ENCODE measurements at regions not wholly inside any gene's neighbourhood (a gene's known extent, or its start where the extent isn't known, plus 50 kb on each side); places are given as distances from the start of the nearest gene placed in this dataset.

DNA sequence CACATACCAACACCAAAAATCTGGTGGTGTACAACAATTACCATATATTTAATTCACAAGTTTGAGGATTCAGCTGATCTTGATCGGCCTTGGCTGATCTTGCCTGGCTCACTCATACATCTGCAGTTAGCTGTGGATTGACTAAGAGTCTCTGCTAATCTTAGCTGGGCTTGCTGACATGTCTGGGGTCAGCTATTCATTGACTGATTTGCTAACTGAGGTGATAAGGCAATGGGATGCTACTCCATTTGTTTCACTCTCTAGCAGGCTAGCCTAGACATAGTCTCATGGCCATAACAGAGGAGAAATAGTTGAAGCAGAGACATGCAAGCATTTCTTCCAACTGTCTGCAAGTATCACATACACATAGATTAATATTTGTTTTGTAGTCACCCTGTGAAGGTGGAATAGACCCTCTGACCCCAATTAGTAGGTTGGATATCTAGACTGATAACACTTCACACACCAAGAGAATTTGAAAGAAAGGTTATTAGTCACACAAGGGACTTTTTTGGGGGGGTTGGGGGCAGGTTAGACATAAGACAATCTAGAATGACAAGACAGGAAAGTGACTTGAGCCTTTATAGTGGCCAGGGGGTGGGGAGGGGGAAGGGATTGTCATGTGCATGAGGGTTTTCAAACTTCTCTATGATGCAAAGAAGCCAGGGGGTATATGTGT, 142.3 kb downstream of the BARHL2 start:
- Mint-ChIP-seq H3K4me3 (no peak overlapping the region), H3K9me3 (no peaks in the 10 kb centered on the region), H3K27ac (no peak overlapping the region), H3K36me3 (no peaks in the 10 kb centered on the region), H3K27me3 (peaks cover 4% of the 10 kb centered on the region), H3K4me1 (no peaks in the 10 kb centered on the region)
- DNase-seq: no peak
- CTCF ChIA-PET: no interaction called here

DNA sequence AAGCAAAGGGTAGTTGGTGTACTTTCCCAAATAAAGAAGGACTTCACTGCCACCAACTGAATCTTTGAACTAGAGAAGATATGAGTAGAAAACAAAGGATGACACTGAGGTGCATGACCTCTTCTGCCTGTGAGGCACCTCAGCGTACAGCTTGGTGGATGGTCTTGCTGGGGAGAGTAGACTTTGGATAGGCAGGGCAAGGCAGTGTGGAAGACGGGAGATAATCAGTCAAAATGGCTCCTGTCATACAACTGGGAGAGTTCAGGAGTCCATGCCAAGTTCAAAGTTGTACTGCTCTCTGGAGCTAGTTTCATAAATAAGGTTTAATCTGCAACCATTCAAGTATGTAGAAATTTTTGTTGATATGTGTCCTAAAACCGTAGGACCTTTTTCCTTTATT, 143.4 kb downstream of the BARHL2 start:
- CTCF ChIA-PET: no interaction called here
- Mint-ChIP-seq H3K27me3 (peaks cover 4% of the 10 kb centered on the region), H3K27ac (no peak overlapping the region), H3K4me3 (no peak overlapping the region), H3K36me3 (no peaks in the 10 kb centered on the region), H3K4me1 (no peaks in the 10 kb centered on the region), H3K9me3 (no peaks in the 10 kb centered on the region)
- no peak for DNase-seq

GRCh38 chr1:90572446-90572845, 144.7 kb downstream of the BARHL2 start:
- Mint-ChIP-seq H3K36me3 (no peaks in the 10 kb centered on the region), H3K9me3 (no peaks in the 10 kb centered on the region), H3K27ac (no peak overlapping the region), H3K27me3 (peaks cover 8% of the 10 kb centered on the region), H3K4me1 (no peaks in the 10 kb centered on the region), H3K4me3 (no peak overlapping the region)
- CTCF ChIA-PET: no interaction called here
- no peak for DNase-seq

DNA sequence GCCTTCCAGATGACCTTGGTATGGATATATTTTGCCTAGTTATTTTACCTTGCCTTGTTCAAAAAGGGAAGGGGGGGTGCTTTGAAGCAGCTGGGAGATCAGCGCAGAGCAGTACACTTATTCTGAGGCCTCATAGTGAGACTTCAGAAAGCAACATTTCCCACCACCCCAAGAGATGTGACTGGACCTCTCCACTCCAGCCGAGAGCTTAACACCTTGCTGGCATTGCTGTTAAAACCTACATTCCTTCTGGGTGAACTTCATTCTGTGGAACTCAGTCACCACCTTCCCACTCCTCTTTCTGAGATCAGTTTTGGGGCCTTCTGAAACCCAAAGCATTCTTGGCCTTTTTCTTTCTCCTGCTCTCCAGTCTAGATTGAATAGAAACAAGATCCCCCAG, 148.7 kb downstream of the BARHL2 start:
- Mint-ChIP-seq H3K36me3 (no peaks in the 10 kb centered on the region), H3K27me3 (peaks cover 4% of the 10 kb centered on the region), H3K27ac (no peak overlapping the region), H3K4me3 (no peak overlapping the region), H3K4me1 (no peaks in the 10 kb centered on the region), H3K9me3 (no peaks in the 10 kb centered on the region)
- DNase-seq: no peak
- CTCF ChIA-PET: interaction anchor here (3.5 kb wide), 1 partner anchor 10 kb away, joined by 12 read pairs; no protein-coding TSS in a partner anchor

DNA sequence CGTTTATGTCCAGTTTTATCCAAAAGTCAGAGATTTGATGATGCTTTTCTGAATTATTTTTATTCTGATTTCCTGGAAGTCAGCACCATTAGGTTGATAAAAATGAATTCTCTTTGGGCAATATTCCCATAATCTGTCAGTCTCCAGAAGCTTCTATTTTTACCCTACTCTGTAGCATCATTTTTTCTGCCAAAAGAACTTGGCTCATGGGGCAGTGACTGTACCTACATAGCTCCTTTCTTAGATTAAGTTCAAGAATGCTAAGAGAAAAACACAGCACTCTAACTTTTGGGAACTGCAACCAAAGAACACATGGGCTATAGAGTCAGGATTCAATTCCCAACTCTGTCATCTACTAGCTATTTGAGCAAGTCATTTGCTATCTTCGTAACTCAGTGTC, 152.9 kb downstream of the BARHL2 start:
- Mint-ChIP-seq H3K4me3 (no peak overlapping the region), H3K9me3 (no peaks in the 10 kb centered on the region), H3K27ac (no peak overlapping the region), H3K27me3 (peaks cover 4% of the 10 kb centered on the region), H3K36me3 (no peaks in the 10 kb centered on the region), H3K4me1 (peaks cover 2% of the 10 kb centered on the region)
- CTCF ChIA-PET: interaction anchor here (0.8 kb wide), 1 partner anchor 518 kb away, joined by 3 read pairs; no protein-coding TSS in a partner anchor
- DNase-seq: no peak

DNA sequence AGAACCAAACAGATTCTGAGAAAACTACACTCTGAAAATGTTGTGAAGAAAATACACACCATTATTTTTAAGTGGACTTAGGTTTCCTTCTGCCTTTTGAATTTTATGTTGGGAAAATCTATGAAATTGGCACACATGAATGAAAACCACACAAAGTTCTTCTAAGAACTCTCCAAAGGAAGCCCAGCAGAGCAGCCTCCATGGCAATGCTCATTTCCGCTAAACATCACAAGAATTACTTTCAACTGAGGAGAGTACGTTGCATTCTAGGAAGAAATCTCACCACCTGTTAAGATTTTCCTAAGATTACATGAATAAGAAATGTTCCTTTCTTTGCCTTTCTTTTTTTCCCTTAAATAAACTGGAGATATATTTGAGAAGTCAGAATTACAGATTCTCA, 154.2 kb downstream of the BARHL2 start:
- Mint-ChIP-seq H3K9me3 (no peaks in the 10 kb centered on the region), H3K4me1 (peaks cover 2% of the 10 kb centered on the region), H3K27ac (no peak overlapping the region), H3K27me3 (peaks cover 4% of the 10 kb centered on the region), H3K4me3 (no peak overlapping the region), H3K36me3 (no peaks in the 10 kb centered on the region)
- no peak for DNase-seq
- CTCF ChIA-PET: no interaction called here

DNA sequence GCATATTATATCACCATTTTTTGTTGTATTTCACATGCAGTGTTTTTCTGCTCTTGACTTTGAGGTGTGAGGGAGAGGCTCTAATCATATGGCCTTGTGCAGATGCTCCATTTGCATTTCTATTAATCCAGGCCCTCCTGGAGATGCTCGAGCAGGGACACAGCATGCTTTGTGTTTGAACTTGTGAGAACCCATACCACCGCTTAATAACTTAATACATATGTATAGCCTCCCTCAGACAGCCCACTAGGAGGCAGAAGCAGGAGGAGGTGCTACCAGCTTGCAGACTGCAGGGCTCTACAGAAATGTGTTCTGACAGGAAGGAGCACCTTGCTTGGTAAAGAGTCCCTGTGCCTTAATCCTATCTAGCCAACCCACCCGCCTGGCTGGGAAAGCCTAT, 155.2 kb downstream of the BARHL2 start:
- DNase-seq: no peak
- Mint-ChIP-seq H3K9me3 (no peaks in the 10 kb centered on the region), H3K27ac (no peak overlapping the region), H3K4me3 (no peak overlapping the region), H3K4me1 (peaks cover 2% of the 10 kb centered on the region), H3K36me3 (no peaks in the 10 kb centered on the region), H3K27me3 (peaks cover 7% of the 10 kb centered on the region)
- CTCF ChIA-PET: no interaction called here

DNA sequence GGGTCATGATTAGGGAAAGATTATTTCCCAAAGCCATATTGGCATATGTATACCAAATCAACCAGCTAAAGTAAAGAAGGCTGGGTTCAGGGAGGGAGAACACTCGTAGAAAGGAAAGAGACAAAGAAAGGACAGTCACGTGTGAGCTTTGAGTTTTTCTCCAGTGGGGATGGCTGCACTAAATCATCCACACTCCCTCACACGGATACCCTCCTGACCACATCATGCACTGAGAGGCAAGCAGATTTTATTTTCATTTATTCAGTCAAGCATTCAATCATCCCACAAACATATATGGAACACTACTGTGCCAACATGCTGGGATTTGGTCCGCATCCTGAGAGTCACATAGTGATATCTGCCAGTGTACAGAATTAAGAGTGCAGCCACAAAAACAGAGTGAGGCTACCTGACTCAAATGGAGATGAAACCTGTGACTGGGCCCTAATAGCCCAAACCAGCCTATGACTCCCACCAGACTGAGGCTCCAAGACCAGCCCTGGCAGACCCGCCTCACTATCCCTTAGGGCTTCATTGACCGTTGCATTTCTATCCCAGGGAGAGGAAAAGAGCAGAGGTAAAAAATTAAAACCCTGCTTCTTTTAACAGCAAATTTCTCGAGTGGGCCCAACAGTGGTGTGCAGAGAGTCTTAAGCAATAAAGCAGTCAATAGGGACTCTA, 155.9 kb downstream of the BARHL2 start:
- peaks cover 7% of the 10 kb centered on the region for H3K27me3 Mint-ChIP-seq
- no peak for DNase-seq
- H3K27ac Mint-ChIP-seq: no peak overlapping the region
- H3K36me3 Mint-ChIP-seq: no peaks in the 10 kb centered on the region
- no peaks in the 10 kb centered on the region for H3K9me3 Mint-ChIP-seq
- CTCF ChIA-PET: no interaction called here
- H3K4me1 Mint-ChIP-seq: peaks cover 2% of the 10 kb centered on the region
- no peak overlapping the region for H3K4me3 Mint-ChIP-seq

DNA sequence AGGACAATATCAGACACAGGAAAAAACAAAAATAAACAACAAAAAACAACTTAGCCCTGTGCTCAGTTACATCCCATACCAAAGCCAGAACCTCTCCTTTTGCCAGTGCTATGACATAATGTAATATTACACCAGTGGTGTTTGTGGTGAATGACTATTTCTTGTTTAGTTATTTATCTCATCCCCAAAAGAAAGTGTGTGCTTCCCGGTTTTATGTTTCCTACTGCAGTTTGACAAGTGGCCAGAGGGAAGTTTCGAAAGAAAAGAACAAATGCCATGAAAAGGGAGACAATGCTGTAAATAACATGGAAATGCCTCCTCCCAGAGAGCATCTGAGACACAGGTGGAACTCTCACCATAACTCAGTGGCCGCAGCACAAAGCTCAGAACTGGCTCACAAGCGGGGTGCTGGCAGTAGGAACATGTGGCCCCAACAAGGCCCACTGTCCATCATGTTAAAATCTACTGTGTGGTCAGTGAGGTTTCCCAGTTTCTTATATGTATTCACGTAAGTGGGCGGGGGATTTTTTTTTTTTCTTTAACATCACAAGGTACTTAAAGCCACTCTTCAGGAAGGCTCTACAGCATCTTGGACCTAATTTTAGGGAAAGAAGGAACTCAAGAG, 158.2 kb downstream of the BARHL2 start:
- H3K4me1 Mint-ChIP-seq: peaks cover 2% of the 10 kb centered on the region
- CTCF ChIA-PET: no interaction called here

GRCh38 chr1:90558126-90558525, 159.0 kb downstream of the BARHL2 start:
- H3K36me3 Mint-ChIP-seq: no peaks in the 10 kb centered on the region
- H3K4me3 Mint-ChIP-seq: no peak overlapping the region
- H3K4me1 Mint-ChIP-seq: peaks cover 2% of the 10 kb centered on the region
- CTCF ChIA-PET: no interaction called here
- no peak overlapping the region for H3K27ac Mint-ChIP-seq
- DNase-seq: no peak
- H3K27me3 Mint-ChIP-seq: peaks cover 7% of the 10 kb centered on the region
- H3K9me3 Mint-ChIP-seq: no peaks in the 10 kb centered on the region

More for the DNA sequence above, 158.2 kb downstream of the BARHL2 start:
- no peak for DNase-seq
- H3K9me3 Mint-ChIP-seq: no peaks in the 10 kb centered on the region
- H3K27me3 Mint-ChIP-seq: peaks cover 7% of the 10 kb centered on the region
- H3K4me3 Mint-ChIP-seq: no peak overlapping the region
- H3K27ac Mint-ChIP-seq: no peak overlapping the region
- no peaks in the 10 kb centered on the region for H3K36me3 Mint-ChIP-seq

DNA sequence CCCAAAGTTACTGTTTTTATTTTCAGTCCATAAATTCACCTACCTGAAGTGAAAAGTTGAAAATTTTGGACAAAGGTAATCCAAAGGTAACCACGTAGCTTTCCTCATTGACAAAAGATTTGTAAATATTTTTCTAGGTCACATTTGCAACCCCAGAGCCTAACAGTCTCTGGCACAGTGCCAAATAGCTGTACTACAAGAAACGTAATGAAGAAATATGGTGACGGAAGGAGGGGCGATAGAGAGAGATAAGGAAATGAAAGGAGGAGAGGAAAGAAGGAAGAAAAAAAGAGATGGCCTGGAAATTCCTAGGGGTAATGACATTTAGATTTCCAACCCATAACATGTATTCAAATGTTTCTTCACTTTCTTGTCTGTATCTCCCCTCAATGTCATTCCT, 159.4 kb downstream of the BARHL2 start:
- Mint-ChIP-seq H3K9me3 (no peaks in the 10 kb centered on the region), H3K27me3 (peaks cover 7% of the 10 kb centered on the region), H3K4me3 (no peak overlapping the region), H3K4me1 (no peaks in the 10 kb centered on the region), H3K27ac (no peak overlapping the region), H3K36me3 (no peaks in the 10 kb centered on the region)
- DNase-seq: no peak
- CTCF ChIA-PET: interaction anchor here (0.7 kb wide), 1 partner anchor 21 kb away, joined by 4 read pairs; no protein-coding TSS in a partner anchor

DNA sequence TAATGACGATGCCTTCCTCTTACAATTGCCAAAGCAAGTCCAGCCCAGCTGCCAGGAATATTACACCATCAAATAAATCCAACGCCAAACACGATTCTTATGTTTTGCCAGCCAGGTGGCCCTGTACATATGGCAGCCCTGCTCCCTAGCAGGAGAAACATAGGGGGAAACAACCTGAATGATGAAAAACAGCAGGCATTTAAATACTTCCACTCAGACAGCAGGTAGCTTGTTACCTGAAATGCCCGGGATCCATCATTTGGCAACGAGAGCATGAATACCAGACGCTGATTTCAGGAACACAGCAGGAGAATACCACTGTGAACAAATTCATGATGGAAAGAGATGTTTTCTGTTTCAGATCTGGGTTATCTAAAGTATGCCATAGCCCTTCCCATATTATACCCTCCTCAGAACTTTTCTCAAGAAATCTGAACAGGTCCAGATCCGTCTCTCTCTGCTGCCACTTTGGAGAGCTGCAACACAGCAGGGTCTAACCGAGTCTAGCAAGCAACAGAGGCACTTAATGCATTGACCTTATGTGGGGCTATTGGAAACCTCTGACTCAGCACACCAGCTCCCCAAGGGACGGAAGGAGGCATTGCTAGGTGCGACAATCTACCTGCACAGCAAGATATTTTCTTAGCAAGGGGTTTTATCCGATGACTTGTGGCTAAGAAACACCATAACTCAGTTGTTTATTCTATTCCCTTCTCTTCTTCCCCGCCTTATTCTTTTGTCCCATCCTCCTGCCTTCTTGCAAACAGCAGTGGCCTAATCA, 166.3 kb downstream of the BARHL2 start:
- H3K36me3 Mint-ChIP-seq: no peaks in the 10 kb centered on the region
- no peak overlapping the region for H3K4me3 Mint-ChIP-seq
- peaks cover 4% of the 10 kb centered on the region for H3K27me3 Mint-ChIP-seq
- DNase-seq: no peak
- CTCF ChIA-PET: no interaction called here
- H3K27ac Mint-ChIP-seq: no peak overlapping the region
- H3K4me1 Mint-ChIP-seq: no peaks in the 10 kb centered on the region
- H3K9me3 Mint-ChIP-seq: no peaks in the 10 kb centered on the region

DNA sequence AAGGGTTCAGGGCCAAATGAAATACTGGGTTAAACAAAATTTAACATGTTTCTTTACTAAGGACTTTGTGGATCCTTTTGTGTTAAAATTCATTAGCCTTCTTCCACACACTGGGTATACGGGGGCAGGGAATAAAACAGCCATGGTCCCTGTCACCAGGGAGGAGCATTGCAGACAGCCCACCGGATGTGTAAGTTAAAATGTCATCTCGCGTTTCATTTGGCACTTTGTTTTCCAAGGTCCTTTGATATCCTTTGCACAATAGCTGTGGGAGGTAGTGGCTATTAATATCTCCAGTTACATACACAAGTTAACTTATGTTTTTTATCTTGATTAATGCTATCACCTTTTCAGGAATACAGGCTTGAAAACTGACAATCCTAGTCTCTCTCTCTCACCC, 172.7 kb downstream of the BARHL2 start:
- CTCF ChIA-PET: no interaction called here
- Mint-ChIP-seq H3K9me3 (no peaks in the 10 kb centered on the region), H3K4me1 (no peaks in the 10 kb centered on the region), H3K27ac (no peak overlapping the region), H3K4me3 (no peak overlapping the region), H3K36me3 (no peaks in the 10 kb centered on the region), H3K27me3 (no peaks in the 10 kb centered on the region)
- DNase-seq: no peak

DNA sequence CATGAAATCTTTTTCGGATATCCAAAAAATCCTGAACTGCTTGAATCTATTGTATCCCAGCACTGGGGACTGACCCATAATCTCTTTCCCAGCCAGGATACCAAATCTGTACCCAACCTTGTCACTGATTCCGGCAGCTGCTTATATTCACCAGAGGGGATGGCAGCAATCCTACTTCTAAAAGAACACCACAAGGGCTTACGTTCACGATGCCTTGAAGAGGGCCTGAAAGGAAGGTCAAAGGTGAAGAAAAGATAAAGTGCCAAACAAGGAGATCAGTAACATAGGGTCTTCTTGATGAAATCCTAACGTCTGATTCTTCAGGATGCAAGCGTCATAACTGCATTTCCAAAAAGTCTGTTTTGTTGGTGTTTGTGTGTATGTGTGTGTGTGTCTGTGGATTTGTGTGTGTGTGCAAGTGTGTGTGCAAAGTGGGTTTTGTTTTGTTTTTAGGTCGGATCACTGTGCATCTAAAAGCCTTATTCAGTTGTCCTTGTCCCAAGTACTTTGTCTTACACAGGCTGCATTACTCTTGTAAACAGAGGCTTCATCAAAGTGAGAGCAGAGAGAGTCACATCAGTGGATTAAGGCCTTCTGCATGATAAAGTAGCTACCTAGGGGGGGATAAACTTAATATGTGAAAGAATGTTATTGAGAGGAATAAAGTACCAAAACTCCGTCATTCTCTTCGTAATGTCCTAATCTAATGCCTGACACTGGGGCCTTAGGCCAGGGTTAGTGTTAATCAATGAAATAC, 179.3 kb downstream of the BARHL2 start:
- no peaks in the 10 kb centered on the region for H3K9me3 Mint-ChIP-seq
- no peaks in the 10 kb centered on the region for H3K36me3 Mint-ChIP-seq
- no peak overlapping the region for H3K27ac Mint-ChIP-seq
- H3K27me3 Mint-ChIP-seq: peaks cover 4% of the 10 kb centered on the region
- no peaks in the 10 kb centered on the region for H3K4me1 Mint-ChIP-seq
- no peak overlapping the region for H3K4me3 Mint-ChIP-seq
- DNase-seq: no peak
- CTCF ChIA-PET: no interaction called here

Data from activated naive CD4-positive, alpha-beta T cell treated with anti-CD3 and anti-CD28 coated beads, Interleukin-2, amount 10 ng/mL, durations not matched to agents 7 days and 5 days (primary cell).